ENCODE measurements at regions not wholly inside any gene's neighbourhood (a gene's known extent, or its start where the extent isn't known, plus 50 kb on each side); places are given as distances from the start of the nearest gene placed in this dataset.

DNA sequence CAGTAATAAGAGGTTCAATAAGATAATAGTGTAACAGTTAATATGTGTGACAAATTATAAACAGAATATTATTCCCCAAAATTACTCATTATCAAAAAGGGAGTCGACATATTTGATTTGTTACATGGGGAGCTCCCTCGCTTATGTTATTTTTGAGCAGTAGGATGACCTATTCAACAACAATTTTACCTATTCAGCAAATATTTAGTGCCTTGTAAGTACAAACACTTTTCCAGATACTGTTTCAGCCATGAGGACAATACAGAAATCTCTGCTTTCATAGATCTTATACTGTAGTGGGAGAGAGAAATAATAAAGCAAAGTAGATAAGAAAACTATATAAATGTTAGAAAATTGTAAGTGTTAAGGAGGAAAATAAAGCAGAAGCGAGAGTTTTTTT is 1342.8 kb upstream of the WWC1 start:
- TF ChIP-seq EZH2 (IDR thresholded peaks at IDR 0.05; ENCODE audit: borderline replicate concordance, insufficient read depth, low read depth, low read length, poor library complexity, severe bottlenecking) (no peak), CTCF (IDR thresholded peaks at IDR 0.05) (no peak)
- Histone ChIP-seq H3K4me1 (ENCODE audit: control insufficient read depth in 2 of 2, insufficient read depth in 2 of 2, low read length in 2 of 2) (no peaks in the 10 kb centered on the region), H3K4me2 (replicated peaks; ENCODE audit: low read depth, low read length, poor library complexity, severe bottlenecking) (no peak overlapping the region), H3K4me3 (ENCODE audit: control extremely low read depth in 1 of 5, extremely low read depth in 1 of 5, insufficient read depth in 1 of 5, low read depth in 2 of 5, low read length in 4 of 5) (no peak overlapping the region), H3K9me3 (ENCODE audit: control extremely low read depth in 1 of 3, control insufficient read depth in 2 of 3, insufficient read depth in 1 of 3, low read length in 2 of 3) (peaks cover 0 to 9% (median 0%) of the 10 kb centered on the region in 3 donors), H3K79me2 (ENCODE audit: control insufficient read depth, insufficient read depth, low read length) (no peaks in the 10 kb centered on the region), H3K27ac (ENCODE audit: low read length in 2 of 2) (no peak overlapping the region), H3K9ac (ENCODE audit: low read length) (no peak overlapping the region), H3K27me3 (replicated peaks in 1 of 4; ENCODE audit: control extremely low read depth in 1 of 4, control insufficient read depth in 3 of 4, insufficient read depth in 4 of 4, low read length in 3 of 4) (no peaks in the 10 kb centered on the region), H2AFZ (ENCODE audit: insufficient read depth, low read depth, low read length, poor library complexity, severe bottlenecking) (no peak overlapping the region), H4K20me1 (ENCODE audit: control insufficient read depth, insufficient read depth, low read length, poor library complexity, severe bottlenecking) (no peaks in the 10 kb centered on the region), H3K36me3 (replicated peaks in 1 of 2; ENCODE audit: control extremely low read depth in 1 of 2, control insufficient read depth in 1 of 2, extremely low read depth in 1 of 2, insufficient read depth in 2 of 2, low read length in 1 of 2) (no peaks in the 10 kb centered on the region)
- no peaks in the 10 kb centered on the region for H3K4me1 Mint-ChIP-seq
- WGBS (ENCODE audit: insufficient coverage): 88% methylated on average over 1 of the region's 3 CpGs
- no peak for ATAC-seq (ENCODE audit: low read depth)
- POLR2A ChIA-PET: no interaction called here
- H3K27me3 Mint-ChIP-seq: no peaks in the 10 kb centered on the region
- DNase-seq: no peak
- peaks cover 2% of the 10 kb centered on the region for H3K9me3 Mint-ChIP-seq (ENCODE audit: insufficient read depth)
- no peak overlapping the region for H3K4me3 Mint-ChIP-seq
- CTCF ChIA-PET: no interaction called here
- intact Hi-C loops (cut with micrococcal nuclease): no loop called here
- H3K27ac Mint-ChIP-seq: no peak overlapping the region

GRCh38 chr5:166952048-166952447 is 1339.4 kb upstream of the WWC1 start:
- intact Hi-C loops (cut with micrococcal nuclease): no loop called here
- no peaks in the 10 kb centered on the region for H3K4me1 Mint-ChIP-seq
- Histone ChIP-seq H3K4me3 (ENCODE audit: control extremely low read depth in 1 of 5, extremely low read depth in 1 of 5, insufficient read depth in 1 of 5, low read depth in 2 of 5, low read length in 4 of 5) (no peak overlapping the region), H3K4me2 (replicated peaks; ENCODE audit: low read depth, low read length, poor library complexity, severe bottlenecking) (no peak overlapping the region), H2AFZ (ENCODE audit: insufficient read depth, low read depth, low read length, poor library complexity, severe bottlenecking) (no peak overlapping the region), H3K36me3 (replicated peaks in 1 of 2; ENCODE audit: control extremely low read depth in 1 of 2, control insufficient read depth in 1 of 2, extremely low read depth in 1 of 2, insufficient read depth in 2 of 2, low read length in 1 of 2) (no peaks in the 10 kb centered on the region), H4K20me1 (ENCODE audit: control insufficient read depth, insufficient read depth, low read length, poor library complexity, severe bottlenecking) (no peaks in the 10 kb centered on the region), H3K4me1 (ENCODE audit: control insufficient read depth in 2 of 2, insufficient read depth in 2 of 2, low read length in 2 of 2) (no peaks in the 10 kb centered on the region), H3K27me3 (replicated peaks in 1 of 4; ENCODE audit: control extremely low read depth in 1 of 4, control insufficient read depth in 3 of 4, insufficient read depth in 4 of 4, low read length in 3 of 4) (no peaks in the 10 kb centered on the region), H3K27ac (ENCODE audit: low read length in 2 of 2) (no peak overlapping the region), H3K79me2 (ENCODE audit: control insufficient read depth, insufficient read depth, low read length) (no peaks in the 10 kb centered on the region), H3K9me3 (ENCODE audit: control extremely low read depth in 1 of 3, control insufficient read depth in 2 of 3, insufficient read depth in 1 of 3, low read length in 2 of 3) (peaks cover 0 to 2% (median 0%) of the 10 kb centered on the region in 3 donors), H3K9ac (ENCODE audit: low read length) (no peak overlapping the region)
- DNase-seq (no peak), ATAC-seq (ENCODE audit: low read depth) (no peak)
- CTCF ChIA-PET: no interaction called here
- H3K9me3 Mint-ChIP-seq (ENCODE audit: insufficient read depth): peaks cover 3% of the 10 kb centered on the region
- TF ChIP-seq CTCF (IDR thresholded peaks at IDR 0.05) (no peak), EZH2 (IDR thresholded peaks at IDR 0.05; ENCODE audit: borderline replicate concordance, insufficient read depth, low read depth, low read length, poor library complexity, severe bottlenecking) (no peak)
- H3K27ac Mint-ChIP-seq: no peak overlapping the region
- no peaks in the 10 kb centered on the region for H3K27me3 Mint-ChIP-seq
- POLR2A ChIA-PET: no interaction called here
- 79% methylated on average over 3 of the region's 4 CpGs for WGBS (ENCODE audit: insufficient coverage)
- H3K4me3 Mint-ChIP-seq: no peak overlapping the region
